Urinary bladder (tissue), 3 donors: ENCODE measurements at regions not wholly inside any gene's neighbourhood (a gene's known extent, or its start where the extent isn't known, plus 50 kb on each side); places are given as distances from the start of the nearest gene placed in this dataset.

Source experiments
- DNase-seq: peaks from one replicate; pipeline ENCODE4 v3.0.0-alpha.2; 2015; ENCODE audit errors: extremely low spot score
- H3K27ac ChIP-seq: one replicate; pipeline ENCODE4 v1.5.1; 2013; ENCODE audit warnings: low read depth, mild to moderate bottlenecking, moderate library complexity
- H3K36me3 ChIP-seq: one replicate; pipeline ENCODE4 v1.6.1; 2013; ENCODE audit warnings: mild to moderate bottlenecking, moderate library complexity; ENCODE audit not compliant: insufficient read depth
- H3K4me1 ChIP-seq: one replicate; pipeline ENCODE4 v1.6.1; 2013; ENCODE audit warnings: mild to moderate bottlenecking, moderate library complexity; ENCODE audit not compliant: insufficient read depth
- H3K4me3 ChIP-seq: one replicate; pipeline ENCODE4 v1.5.1; 2013; ENCODE audit warnings: low read depth, low read length
- WGBS: extraction: QIAGEN DNeasy Blood & Tissue Kit; methylation state at CpG from one replicate; pipeline ENCODE4 v1.1.7; 2013; 5-methylcytosine and 5-hydroxymethylcytosine counted together
- donor health status: healthy with polysubstance abuse.
- donor health status: healthy.

GRCh38 chr1:30260318-30260717 is 463.1 kb downstream of the MATN1 start:
- WGBS: 68% methylated on average over 3 of the region's 3 CpGs
- no peak for DNase-seq
- Histone ChIP-seq H3K4me1 (no peaks in the 10 kb centered on the region), H3K4me3 (no peak overlapping the region), H3K36me3 (no peaks in the 10 kb centered on the region), H3K27ac (no peak overlapping the region)

- no peak for DNase-seq
- H3K36me3 ChIP-seq: no peaks in the 10 kb centered on the region
- H3K27ac ChIP-seq: no peak overlapping the region
- WGBS: 50% methylated on average over 9 of the region's 9 CpGs
- H3K4me1 ChIP-seq: no peaks in the 10 kb centered on the region
- H3K4me3 ChIP-seq: no peak overlapping the region
Measured at GRCh38 chr1:30259631-30260030, 463.8 kb downstream of the MATN1 start.

- no peak for DNase-seq
- Histone ChIP-seq H3K27ac (no peak overlapping the region), H3K36me3 (no peaks in the 10 kb centered on the region), H3K4me3 (no peak overlapping the region), H3K4me1 (no peaks in the 10 kb centered on the region)
- WGBS: 8% methylated on average over 4 of the region's 4 CpGs
Measured at GRCh38 chr1:30258876-30259275, 464.5 kb downstream of the MATN1 start.

GRCh38 chr1:30258471-30258870 is 464.9 kb downstream of the MATN1 start:
- 74% methylated on average over 6 of the region's 6 CpGs for WGBS
- no peak overlapping the region for H3K27ac ChIP-seq
- H3K4me1 ChIP-seq: no peaks in the 10 kb centered on the region
- H3K36me3 ChIP-seq: no peaks in the 10 kb centered on the region
- H3K4me3 ChIP-seq: no peak overlapping the region
- DNase-seq: no peak

- Histone ChIP-seq H3K4me3 (no peak overlapping the region), H3K27ac (no peak overlapping the region), H3K36me3 (no peaks in the 10 kb centered on the region), H3K4me1 (no peaks in the 10 kb centered on the region)
- 76% methylated on average over 14 of the region's 14 CpGs for WGBS
- DNase-seq: no peak
Measured at GRCh38 chr1:30257742-30258380, 465.5 kb downstream of the MATN1 start.

GRCh38 chr1:30257322-30257721 is 466.1 kb downstream of the MATN1 start:
- H3K27ac ChIP-seq: no peak overlapping the region
- no peaks in the 10 kb centered on the region for H3K36me3 ChIP-seq
- WGBS: 83% methylated on average over 1 of the region's 1 CpG
- DNase-seq: no peak
- no peaks in the 10 kb centered on the region for H3K4me1 ChIP-seq
- H3K4me3 ChIP-seq: no peak overlapping the region

GRCh38 chr1:30256911-30257310 is 466.5 kb downstream of the MATN1 start:
- H3K27ac ChIP-seq: no peak overlapping the region
- DNase-seq: no peak
- H3K4me3 ChIP-seq: no peak overlapping the region
- no peaks in the 10 kb centered on the region for H3K4me1 ChIP-seq
- 74% methylated on average over 6 of the region's 6 CpGs for WGBS
- H3K36me3 ChIP-seq: no peaks in the 10 kb centered on the region

GRCh38 chr1:30255111-30255724 is 468.2 kb downstream of the MATN1 start:
- Histone ChIP-seq H3K4me3 (no peak overlapping the region), H3K27ac (no peak overlapping the region), H3K36me3 (no peaks in the 10 kb centered on the region), H3K4me1 (no peaks in the 10 kb centered on the region)
- no peak for DNase-seq
- 48% methylated on average over 5 of the region's 5 CpGs for WGBS

GRCh38 chr1:30253807-30254440 is 469.5 kb downstream of the MATN1 start:
- 73% methylated on average over 8 of the region's 8 CpGs for WGBS
- no peak for DNase-seq
- no peaks in the 10 kb centered on the region for H3K4me1 ChIP-seq
- H3K27ac ChIP-seq: no peak overlapping the region
- no peaks in the 10 kb centered on the region for H3K36me3 ChIP-seq
- H3K4me3 ChIP-seq: no peak overlapping the region

- no peak for DNase-seq
- WGBS: 85% methylated on average over 3 of the region's 3 CpGs
- Histone ChIP-seq H3K4me3 (no peak overlapping the region), H3K36me3 (no peaks in the 10 kb centered on the region), H3K27ac (no peak overlapping the region), H3K4me1 (no peaks in the 10 kb centered on the region)
Measured at GRCh38 chr1:30253361-30253760, 470.0 kb downstream of the MATN1 start.

- 48% methylated on average over 6 of the region's 6 CpGs for WGBS
- Histone ChIP-seq H3K27ac (no peak overlapping the region), H3K4me3 (no peak overlapping the region), H3K36me3 (no peaks in the 10 kb centered on the region), H3K4me1 (no peaks in the 10 kb centered on the region)
- no peak for DNase-seq
Measured at GRCh38 chr1:30250984-30251850, 472.2 kb downstream of the MATN1 start.

- no peaks in the 10 kb centered on the region for H3K4me1 ChIP-seq
- no peak for DNase-seq
- H3K4me3 ChIP-seq: no peak overlapping the region
- 49% methylated on average over 10 of the region's 10 CpGs for WGBS
- H3K36me3 ChIP-seq: no peaks in the 10 kb centered on the region
- H3K27ac ChIP-seq: no peak overlapping the region
Measured at GRCh38 chr1:30250338-30250983, 472.9 kb downstream of the MATN1 start.
